Tibial nerve (tissue), 4 donors: ENCODE measurements at regions not wholly inside any gene's neighbourhood (a gene's known extent, or its start where the extent isn't known, plus 50 kb on each side); places are given as distances from the start of the nearest gene placed in this dataset.

Source experiments
- DNase-seq, 2 donors: peaks; one replicate each; pipeline ENCODE4 v3.0.0-alpha.2; 2019; ENCODE audit warnings: low spot score in 2 of 2
- H3K27ac ChIP-seq, 4 donors: fragments of 200-600 bp; sonication (generic) in 3 of 4; one replicate each; pipeline ENCODE4 v1.5.1; 2017 to 2019; ENCODE audit warnings: mild to moderate bottlenecking in 1 of 4
- H3K27me3 ChIP-seq, 2 donors: fragments of 200-600 bp; sonication (generic) in 1 of 2; one replicate each; pipeline versions ENCODE4 v1.5.1 to v1.6.0; 2017 to 2019
- H3K36me3 ChIP-seq, 3 donors: fragments of 200-600 bp; sonication (generic); one replicate each; pipeline ENCODE4 v1.5.1; 2018 to 2019
- H3K4me1 ChIP-seq, 4 donors: fragments of 200-600 bp; sonication (generic) in 3 of 4; one replicate each; pipeline ENCODE4 v1.5.1; 2017 to 2019
- H3K4me3 ChIP-seq, 4 donors: fragments of 200-600 bp; sonication (generic) in 3 of 4; one replicate each; pipeline ENCODE4 v1.5.1; 2017 to 2019; ENCODE audit warnings: mild to moderate bottlenecking in 1 of 4, moderate library complexity in 1 of 4
- H3K9me3 ChIP-seq, 4 donors: fragments of 200-600 bp; sonication (generic) in 3 of 4; one replicate each; pipeline ENCODE4 v1.5.1; 2017 to 2019
- EP300 ChIP-seq, 2 donors: sonication (generic); formaldehyde crosslinking; IDR thresholded peaks; one replicate each; pipeline ENCODE4 v1.6.1; 2017; ENCODE audit warnings: antibody characterized with exemption in 2 of 2, mild to moderate bottlenecking in 1 of 2
- POLR2A ChIP-seq, 2 donors: fragments of 450-650 bp; IDR thresholded peaks; one replicate each; pipeline ENCODE4 v1.6.1; 2017; ENCODE audit warnings: antibody characterized with exemption in 2 of 2, mild to moderate bottlenecking in 2 of 2, moderate library complexity in 2 of 2
- WGBS, 2 donors: methylation state at CpG; one replicate each; pipeline ENCODE4 v1.1.5; 2018; 5-methylcytosine and 5-hydroxymethylcytosine counted together
- TF ChIP-seq, protein P1 (sequence below), 5 experiments: fragments of 200-600 bp in 3 of 5; fragments of 450-650 bp in 2 of 5; sonication (generic) in 3 of 5; IDR thresholded peaks; one replicate each; pipeline ENCODE4 v1.5.1; 2016 to 2019; ENCODE audit warnings: antibody characterized with exemption in 5 of 5, mild to moderate bottlenecking in 3 of 5, moderate library complexity in 2 of 5

DNA sequence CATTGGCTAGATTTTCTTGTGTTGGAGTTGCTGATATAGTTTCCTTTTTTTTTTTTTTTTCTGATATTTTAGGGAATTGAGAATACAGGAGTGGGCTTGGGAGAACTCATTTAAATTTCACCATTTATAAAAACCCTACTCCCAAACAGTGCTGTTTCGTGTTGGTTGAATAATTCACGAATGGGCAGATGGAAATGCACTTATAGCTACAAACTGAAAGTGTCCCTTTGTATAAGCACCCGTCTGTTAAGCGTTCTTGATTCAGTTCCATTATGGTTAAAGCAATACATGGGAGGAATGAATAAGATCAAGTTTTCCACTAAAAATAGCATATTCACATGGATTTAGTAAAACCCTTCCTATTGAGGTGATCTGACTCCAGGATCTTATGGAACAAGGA, 122.2 kb upstream of the ARG1 start:
- Histone ChIP-seq H3K9me3 (no peaks in the 10 kb centered on the region), H3K27me3 (no peaks in the 10 kb centered on the region), H3K4me1 (no peaks in the 10 kb centered on the region), H3K36me3 (no peaks in the 10 kb centered on the region), H3K27ac (no peak overlapping the region), H3K4me3 (no peak overlapping the region)
- WGBS, 2 donors: 59 to 61% methylated on average over 4 of the region's 4 CpGs
- TF ChIP-seq EP300 (IDR thresholded peaks at IDR 0.05) (no peak), POLR2A (IDR thresholded peaks at IDR 0.05) (no peak)
- TF ChIP-seq, protein P1, sequence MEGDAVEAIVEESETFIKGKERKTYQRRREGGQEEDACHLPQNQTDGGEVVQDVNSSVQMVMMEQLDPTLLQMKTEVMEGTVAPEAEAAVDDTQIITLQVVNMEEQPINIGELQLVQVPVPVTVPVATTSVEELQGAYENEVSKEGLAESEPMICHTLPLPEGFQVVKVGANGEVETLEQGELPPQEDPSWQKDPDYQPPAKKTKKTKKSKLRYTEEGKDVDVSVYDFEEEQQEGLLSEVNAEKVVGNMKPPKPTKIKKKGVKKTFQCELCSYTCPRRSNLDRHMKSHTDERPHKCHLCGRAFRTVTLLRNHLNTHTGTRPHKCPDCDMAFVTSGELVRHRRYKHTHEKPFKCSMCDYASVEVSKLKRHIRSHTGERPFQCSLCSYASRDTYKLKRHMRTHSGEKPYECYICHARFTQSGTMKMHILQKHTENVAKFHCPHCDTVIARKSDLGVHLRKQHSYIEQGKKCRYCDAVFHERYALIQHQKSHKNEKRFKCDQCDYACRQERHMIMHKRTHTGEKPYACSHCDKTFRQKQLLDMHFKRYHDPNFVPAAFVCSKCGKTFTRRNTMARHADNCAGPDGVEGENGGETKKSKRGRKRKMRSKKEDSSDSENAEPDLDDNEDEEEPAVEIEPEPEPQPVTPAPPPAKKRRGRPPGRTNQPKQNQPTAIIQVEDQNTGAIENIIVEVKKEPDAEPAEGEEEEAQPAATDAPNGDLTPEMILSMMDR (IDR thresholded peaks at IDR 0.05): no peak
- DNase-seq: no peak

DNA sequence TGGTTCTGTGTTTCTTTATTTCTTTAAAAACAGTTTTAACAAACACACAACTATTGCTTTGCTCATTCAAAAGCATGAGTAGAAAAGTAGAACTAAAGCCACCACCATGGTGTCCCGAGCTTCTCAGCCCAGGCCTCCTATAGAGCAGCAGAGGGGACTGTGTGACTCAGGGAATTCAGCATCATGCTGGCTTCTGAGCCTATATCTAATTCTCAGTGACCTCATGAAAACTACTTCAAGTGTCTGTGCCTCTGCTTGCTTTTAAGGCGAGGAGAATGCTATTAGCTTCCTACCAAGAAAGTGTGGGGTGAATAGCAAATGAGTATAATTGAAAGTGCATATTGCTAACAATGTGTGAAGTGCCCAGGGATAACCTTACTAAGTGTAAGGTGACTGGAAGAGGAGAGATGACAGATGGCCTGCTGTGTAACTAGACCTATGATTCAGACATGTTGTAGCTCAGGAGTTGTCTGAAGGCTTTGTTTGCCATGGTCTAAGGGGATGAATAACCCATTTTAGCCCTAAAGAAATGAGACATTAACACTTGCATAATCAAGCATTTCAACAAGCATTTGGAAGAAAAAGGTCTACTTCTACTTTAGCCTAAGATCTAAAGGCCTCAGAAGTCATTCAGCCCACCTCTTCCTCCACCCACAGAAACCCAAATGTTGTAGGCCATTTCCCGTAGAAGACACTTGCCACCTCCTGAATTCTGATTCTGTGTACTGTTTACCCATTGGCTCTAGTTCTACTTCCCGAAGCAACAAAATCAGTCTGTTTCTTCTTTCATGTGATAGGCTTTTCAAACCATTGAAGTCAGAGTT, 121.5 kb upstream of the ARG1 start:
- H3K27me3 ChIP-seq: no peaks in the 10 kb centered on the region
- H3K36me3 ChIP-seq: no peaks in the 10 kb centered on the region
- H3K27ac ChIP-seq: no peak overlapping the region
- WGBS, 2 donors: 78 to 88% methylated on average over 4 of the region's 4 CpGs
- no peak for DNase-seq
- H3K4me1 ChIP-seq: no peaks in the 10 kb centered on the region
- no peak overlapping the region for H3K4me3 ChIP-seq
- H3K9me3 ChIP-seq: no peaks in the 10 kb centered on the region
- TF ChIP-seq POLR2A (IDR thresholded peaks at IDR 0.05) (no peak), EP300 (IDR thresholded peaks at IDR 0.05) (no peak)
- TF ChIP-seq, protein P1 (IDR thresholded peaks at IDR 0.05): no peak

- Histone ChIP-seq H3K4me1 (no peaks in the 10 kb centered on the region), H3K27ac (no peak overlapping the region), H3K27me3 (no peaks in the 10 kb centered on the region), H3K9me3 (no peaks in the 10 kb centered on the region), H3K4me3 (no peak overlapping the region), H3K36me3 (no peaks in the 10 kb centered on the region)
- no peak for DNase-seq
- 35 to 40% methylated on average over 2 of the region's 2 CpGs for WGBS, 2 donors
- TF ChIP-seq, protein P1 (IDR thresholded peaks at IDR 0.05): no peak
- no peak for TF ChIP-seq EP300 (IDR thresholded peaks at IDR 0.05)
- no peak for TF ChIP-seq POLR2A (IDR thresholded peaks at IDR 0.05)
These were observed 119.2 kb upstream of the ARG1 start for GRCh38 chr6:131453803-131454202.

GRCh38 chr6:131456565-131456964, 116.5 kb upstream of the ARG1 start:
- Histone ChIP-seq H3K36me3 (no peaks in the 10 kb centered on the region), H3K27ac (no peak overlapping the region), H3K27me3 (no peaks in the 10 kb centered on the region), H3K4me1 (peaks cover 0 to 7% (median 0%) of the 10 kb centered on the region in 4 donors), H3K9me3 (no peaks in the 10 kb centered on the region), H3K4me3 (no peak overlapping the region)
- TF ChIP-seq, protein P1 (IDR thresholded peaks at IDR 0.05): no peak
- no peak for TF ChIP-seq POLR2A (IDR thresholded peaks at IDR 0.05)
- TF ChIP-seq EP300 (IDR thresholded peaks at IDR 0.05): no peak
- 61 to 75% methylated on average over 5 of the region's 5 CpGs for WGBS, 2 donors
- DNase-seq: no peak

DNA sequence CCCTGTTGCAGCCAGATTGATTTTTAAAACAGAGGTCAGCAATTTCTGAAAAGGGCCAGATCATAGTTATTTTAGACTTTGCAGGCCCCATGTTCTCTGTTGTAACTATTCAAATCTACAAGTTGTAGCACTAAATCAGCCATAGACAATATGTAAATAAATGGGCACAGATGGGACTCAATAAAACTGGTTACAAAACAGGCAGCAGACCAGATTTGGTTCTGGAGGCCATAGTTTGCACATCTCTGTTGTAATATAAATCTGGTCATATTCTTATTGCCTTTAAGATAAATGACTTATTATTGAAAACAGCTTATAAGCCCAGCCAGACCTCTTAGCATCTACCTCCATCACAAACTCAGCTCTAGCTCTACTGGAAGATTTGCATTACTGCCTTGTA, 114.0 kb upstream of the ARG1 start:
- H3K27ac ChIP-seq: no peak overlapping the region

More for the DNA sequence above, 114.0 kb upstream of the ARG1 start:
- no peak for DNase-seq
- Histone ChIP-seq H3K9me3 (no peaks in the 10 kb centered on the region), H3K4me3 (no peak overlapping the region), H3K36me3 (no peaks in the 10 kb centered on the region), H3K4me1 (peaks cover 0 to 7% (median 0%) of the 10 kb centered on the region in 4 donors), H3K27me3 (no peaks in the 10 kb centered on the region)
- no peak for TF ChIP-seq EP300 (IDR thresholded peaks at IDR 0.05)
- TF ChIP-seq, protein P1 (IDR thresholded peaks at IDR 0.05): no peak
- TF ChIP-seq POLR2A (IDR thresholded peaks at IDR 0.05): no peak
